ENCODE measurements at regions not wholly inside any gene's neighbourhood (a gene's known extent, or its start where the extent isn't known, plus 50 kb on each side); places are given as distances from the start of the nearest gene placed in this dataset.

GRCh38 chr16:19938536-19938935 is 53.9 kb upstream of the GPRC5B start:
- TF ChIP-seq, protein P1, sequence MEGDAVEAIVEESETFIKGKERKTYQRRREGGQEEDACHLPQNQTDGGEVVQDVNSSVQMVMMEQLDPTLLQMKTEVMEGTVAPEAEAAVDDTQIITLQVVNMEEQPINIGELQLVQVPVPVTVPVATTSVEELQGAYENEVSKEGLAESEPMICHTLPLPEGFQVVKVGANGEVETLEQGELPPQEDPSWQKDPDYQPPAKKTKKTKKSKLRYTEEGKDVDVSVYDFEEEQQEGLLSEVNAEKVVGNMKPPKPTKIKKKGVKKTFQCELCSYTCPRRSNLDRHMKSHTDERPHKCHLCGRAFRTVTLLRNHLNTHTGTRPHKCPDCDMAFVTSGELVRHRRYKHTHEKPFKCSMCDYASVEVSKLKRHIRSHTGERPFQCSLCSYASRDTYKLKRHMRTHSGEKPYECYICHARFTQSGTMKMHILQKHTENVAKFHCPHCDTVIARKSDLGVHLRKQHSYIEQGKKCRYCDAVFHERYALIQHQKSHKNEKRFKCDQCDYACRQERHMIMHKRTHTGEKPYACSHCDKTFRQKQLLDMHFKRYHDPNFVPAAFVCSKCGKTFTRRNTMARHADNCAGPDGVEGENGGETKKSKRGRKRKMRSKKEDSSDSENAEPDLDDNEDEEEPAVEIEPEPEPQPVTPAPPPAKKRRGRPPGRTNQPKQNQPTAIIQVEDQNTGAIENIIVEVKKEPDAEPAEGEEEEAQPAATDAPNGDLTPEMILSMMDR (IDR thresholded peaks at IDR 0.05), result no peak
- TF ChIP-seq EZH2 (IDR thresholded peaks at IDR 0.05) (no peak), EZH2phosphoT487 (IDR thresholded peaks at IDR 0.05) (no peak)
